ENCODE measurements at regions not wholly inside any gene's neighbourhood (a gene's known extent, or its start where the extent isn't known, plus 50 kb on each side); places are given as distances from the start of the nearest gene placed in this dataset.

- TF ChIP-seq CTCF (IDR thresholded peaks at IDR 0.05; ENCODE audit: low read depth, low read length, poor library complexity, severe bottlenecking) (no peak), EZH2phosphoT487 (IDR thresholded peaks at IDR 0.05; ENCODE audit: borderline replicate concordance, low read length) (no peak)
These were observed 116.8 kb upstream of the DST start for GRCh38 chr6:56759521-56759920.

Measured in DOHH2 (cell line).